ENCODE measurements at regions not wholly inside any gene's neighbourhood (a gene's known extent, or its start where the extent isn't known, plus 50 kb on each side); places are given as distances from the start of the nearest gene placed in this dataset.
"Not testable (repeated sequence)": the region's sequence is repeated elsewhere in the genome, so short reads cannot be mapped to it uniquely, and the experiment has no call there.

DNA sequence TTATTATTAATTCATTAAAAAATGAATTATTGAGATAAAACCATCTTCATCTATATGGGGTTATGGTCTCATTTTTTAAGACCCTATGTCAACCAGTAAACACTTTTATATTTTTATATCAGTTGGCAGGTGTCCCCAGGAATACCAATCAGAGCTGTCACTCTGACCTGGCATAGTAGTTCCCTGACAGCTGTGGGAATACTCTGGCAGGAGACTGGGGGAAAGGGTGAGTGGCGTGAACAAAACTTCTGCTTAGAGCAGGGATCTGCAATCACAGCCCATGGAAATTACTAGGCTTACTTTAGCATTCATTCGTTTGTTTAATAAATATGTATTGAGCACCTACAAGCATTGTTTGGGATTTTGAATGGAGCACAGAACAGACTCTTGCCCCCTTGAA lies 254.1 kb upstream of the KLF3 start:
- H3K27ac ChIP-seq (ENCODE audit: low read depth in 2 of 2, low read length in 1 of 2) = no peak overlapping the region
- no peaks in the 10 kb centered on the region for H3K27me3 ChIP-seq (ENCODE audit: control insufficient read depth in 1 of 2, insufficient read depth in 2 of 2, low read length in 2 of 2)
- H3K36me3 ChIP-seq (ENCODE audit: control insufficient read depth in 2 of 2, insufficient read depth in 2 of 2, low read length in 1 of 2) = no peaks in the 10 kb centered on the region
- WGBS, 2 donors = 87 to 94% methylated on average over 2 of the region's 2 CpGs
- no peak overlapping the region for H3K4me3 ChIP-seq (ENCODE audit: low read depth in 1 of 2, low read length in 2 of 2)
- H3K9me3 ChIP-seq (ENCODE audit: control insufficient read depth in 2 of 2, insufficient read depth in 1 of 2, low read depth in 1 of 2, low read length in 1 of 2) = no peaks in the 10 kb centered on the region
- H3K4me1 ChIP-seq (ENCODE audit: control insufficient read depth in 2 of 2, insufficient read depth in 2 of 2, low read length in 1 of 2) = no peaks in the 10 kb centered on the region

DNA sequence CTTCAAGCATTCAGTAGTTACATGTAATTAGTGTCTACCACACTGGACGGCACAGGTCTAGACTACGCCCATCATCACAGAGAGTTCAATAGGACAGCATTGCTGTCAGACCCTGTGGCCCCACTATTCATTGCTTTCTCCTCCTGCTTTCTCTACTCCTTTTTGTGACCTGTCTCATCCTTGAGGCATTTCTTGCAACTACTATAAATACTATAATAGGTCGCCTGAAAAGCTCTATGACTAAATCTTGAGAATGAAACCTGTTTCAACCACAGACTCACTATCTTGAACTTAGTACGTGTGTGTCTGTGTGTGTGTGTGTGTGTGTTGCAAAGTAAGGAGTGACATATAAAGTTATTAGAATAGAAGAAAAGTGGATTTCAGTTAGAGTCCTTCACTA lies 252.9 kb upstream of the KLF3 start:
- H3K9me3 ChIP-seq (ENCODE audit: control insufficient read depth in 2 of 2, insufficient read depth in 1 of 2, low read depth in 1 of 2, low read length in 1 of 2) = no peaks in the 10 kb centered on the region
- no peaks in the 10 kb centered on the region for H3K4me1 ChIP-seq (ENCODE audit: control insufficient read depth in 2 of 2, insufficient read depth in 2 of 2, low read length in 1 of 2)
- no peak overlapping the region for H3K4me3 ChIP-seq (ENCODE audit: low read depth in 1 of 2, low read length in 2 of 2)
- no peaks in the 10 kb centered on the region for H3K27me3 ChIP-seq (ENCODE audit: control insufficient read depth in 1 of 2, insufficient read depth in 2 of 2, low read length in 2 of 2)
- 69 to 70% methylated on average over 4 of the region's 4 CpGs for WGBS, 2 donors
- H3K27ac ChIP-seq (ENCODE audit: low read depth in 2 of 2, low read length in 1 of 2) = no peak overlapping the region
- H3K36me3 ChIP-seq (ENCODE audit: control insufficient read depth in 2 of 2, insufficient read depth in 2 of 2, low read length in 1 of 2) = peaks cover 0 to 2% of the 10 kb centered on the region in 2 donors

DNA sequence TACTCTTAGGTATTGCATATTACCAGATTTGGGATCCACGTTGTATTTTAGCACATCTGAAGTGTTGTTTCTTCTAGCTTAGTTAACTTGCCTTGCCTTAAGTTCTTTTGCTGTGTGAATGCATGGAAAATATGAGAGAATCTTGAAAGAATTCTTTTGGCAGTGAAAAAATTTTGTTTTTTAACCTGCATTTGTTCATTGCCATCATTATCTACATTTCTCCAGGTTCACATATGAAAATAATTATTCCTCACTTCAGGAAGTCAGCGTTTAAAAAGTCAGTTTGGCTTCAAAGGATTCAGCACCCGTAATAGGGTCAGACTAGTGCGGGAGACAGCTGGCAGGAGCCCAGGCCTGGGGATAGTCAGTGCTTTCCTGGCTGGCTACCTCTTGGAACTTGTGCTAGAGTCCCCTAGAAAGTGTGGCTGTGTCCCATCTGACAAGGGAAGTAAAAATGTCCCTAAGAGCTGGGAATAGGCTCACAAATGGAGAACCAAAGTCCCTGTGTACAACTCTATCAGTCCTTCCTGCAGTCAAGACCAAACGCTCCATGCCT lies 251.9 kb upstream of the KLF3 start:
- no peaks in the 10 kb centered on the region for H3K27me3 ChIP-seq (ENCODE audit: control insufficient read depth in 1 of 2, insufficient read depth in 2 of 2, low read length in 2 of 2)
- no peaks in the 10 kb centered on the region for H3K9me3 ChIP-seq (ENCODE audit: control insufficient read depth in 2 of 2, insufficient read depth in 1 of 2, low read depth in 1 of 2, low read length in 1 of 2)
- no peak overlapping the region for H3K4me3 ChIP-seq (ENCODE audit: low read depth in 1 of 2, low read length in 2 of 2)
- 59 to 60% methylated on average over 5 of the region's 5 CpGs for WGBS, 2 donors
- peaks cover 0 to 2% of the 10 kb centered on the region in 2 donors for H3K36me3 ChIP-seq (ENCODE audit: control insufficient read depth in 2 of 2, insufficient read depth in 2 of 2, low read length in 1 of 2)
- H3K27ac ChIP-seq (ENCODE audit: low read depth in 2 of 2, low read length in 1 of 2) = no peak overlapping the region
- no peaks in the 10 kb centered on the region for H3K4me1 ChIP-seq (ENCODE audit: control insufficient read depth in 2 of 2, insufficient read depth in 2 of 2, low read length in 1 of 2)

DNA sequence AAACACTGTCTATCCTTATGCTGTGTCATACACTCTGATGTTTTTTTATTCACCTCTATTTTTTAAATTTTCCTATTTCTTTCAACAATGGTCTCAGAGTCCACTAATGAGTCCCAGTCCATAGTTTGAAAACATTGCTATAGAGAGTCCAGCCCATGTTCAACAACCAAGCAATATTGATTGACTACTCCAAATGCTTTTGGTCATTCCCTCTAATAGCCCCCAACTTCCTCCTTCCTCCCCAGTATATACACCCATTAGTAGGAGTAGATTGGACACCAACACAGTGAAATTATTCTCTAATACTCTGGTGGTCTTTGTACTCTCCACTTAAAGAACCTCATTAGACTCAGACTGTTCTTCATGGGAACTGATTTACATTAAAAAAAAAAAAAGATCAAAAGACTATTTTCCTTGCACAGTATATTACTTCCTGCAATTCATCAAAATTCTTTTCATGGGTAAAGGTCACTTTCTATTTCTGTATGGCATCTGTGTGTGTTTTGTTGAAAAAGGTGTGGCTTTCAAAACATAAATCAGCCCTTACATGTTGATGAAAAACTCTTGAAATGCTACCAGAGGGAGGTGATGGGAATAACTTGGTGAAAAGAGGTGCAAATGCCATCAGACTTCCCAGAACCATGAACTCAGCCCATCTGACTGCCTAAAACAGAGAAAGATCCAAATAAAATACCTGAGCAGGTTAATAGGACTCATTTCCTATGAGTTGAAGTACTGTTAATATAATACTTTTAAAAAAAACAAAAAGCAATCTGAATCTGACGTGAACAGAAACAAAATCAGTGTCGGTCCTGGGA lies 250.3 kb upstream of the KLF3 start:
- no peak overlapping the region for H3K4me3 ChIP-seq (ENCODE audit: low read depth in 1 of 2, low read length in 2 of 2)

DNA sequence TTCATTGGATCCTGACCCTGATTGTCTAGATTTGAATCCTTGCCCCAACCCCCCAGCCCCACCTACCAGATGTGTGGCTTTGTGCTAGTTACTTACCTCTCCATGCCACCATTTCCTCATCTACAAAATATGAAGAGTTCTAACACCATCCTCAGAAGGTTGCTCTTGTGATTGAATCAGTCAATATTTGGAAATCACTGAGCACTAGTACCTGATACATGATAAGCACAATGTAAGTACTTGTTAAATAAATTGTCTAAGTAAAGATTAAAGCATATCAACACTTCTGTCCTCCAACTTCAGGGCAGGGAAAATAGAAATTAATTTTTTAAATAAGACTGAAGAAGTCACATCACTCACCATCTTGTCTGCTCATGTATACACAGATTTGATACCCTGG lies 249.6 kb upstream of the KLF3 start:
- Histone ChIP-seq H3K4me1 (ENCODE audit: control insufficient read depth in 2 of 2, insufficient read depth in 2 of 2, low read length in 1 of 2) (no peaks in the 10 kb centered on the region), H3K4me3 (ENCODE audit: low read depth in 1 of 2, low read length in 2 of 2) (no peak overlapping the region), H3K27me3 (ENCODE audit: control insufficient read depth in 1 of 2, insufficient read depth in 2 of 2, low read length in 2 of 2) (no peaks in the 10 kb centered on the region), H3K9me3 (ENCODE audit: control insufficient read depth in 2 of 2, insufficient read depth in 1 of 2, low read depth in 1 of 2, low read length in 1 of 2) (no peaks in the 10 kb centered on the region), H3K36me3 (ENCODE audit: control insufficient read depth in 2 of 2, insufficient read depth in 2 of 2, low read length in 1 of 2) (peaks cover 0 to 2% of the 10 kb centered on the region in 2 donors), H3K27ac (ENCODE audit: low read depth in 2 of 2, low read length in 1 of 2) (no peak overlapping the region)

More for the DNA sequence above, 250.3 kb upstream of the KLF3 start:
- Histone ChIP-seq H3K4me1 (ENCODE audit: control insufficient read depth in 2 of 2, insufficient read depth in 2 of 2, low read length in 1 of 2) (no peaks in the 10 kb centered on the region), H3K27ac (ENCODE audit: low read depth in 2 of 2, low read length in 1 of 2) (no peak overlapping the region), H3K36me3 (ENCODE audit: control insufficient read depth in 2 of 2, insufficient read depth in 2 of 2, low read length in 1 of 2) (peaks cover 0 to 2% of the 10 kb centered on the region in 2 donors), H3K27me3 (ENCODE audit: control insufficient read depth in 1 of 2, insufficient read depth in 2 of 2, low read length in 2 of 2) (no peaks in the 10 kb centered on the region), H3K9me3 (ENCODE audit: control insufficient read depth in 2 of 2, insufficient read depth in 1 of 2, low read depth in 1 of 2, low read length in 1 of 2) (no peaks in the 10 kb centered on the region)
- WGBS, 2 donors = 73 to 84% methylated on average over 2 of the region's 2 CpGs

DNA sequence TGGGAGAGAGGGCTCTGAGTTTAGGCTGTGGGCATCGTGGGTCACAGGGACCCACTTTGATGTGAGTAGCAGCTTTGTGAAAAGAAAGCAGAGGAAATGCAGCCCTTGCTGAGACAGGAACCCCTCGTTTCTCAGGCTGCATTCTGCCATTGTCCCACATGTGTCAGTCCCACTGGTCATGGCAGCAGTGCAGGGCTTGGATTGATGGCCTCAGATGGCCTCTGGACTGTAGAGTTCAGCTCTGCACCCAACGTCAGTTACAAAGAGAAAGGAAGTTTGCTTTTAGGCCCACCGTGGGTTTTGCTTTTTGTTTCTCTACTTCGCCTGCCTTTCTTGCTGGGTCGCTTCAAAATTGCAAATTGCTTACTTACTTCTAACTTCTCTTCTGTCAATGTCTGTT lies 248.3 kb upstream of the KLF3 start:
- WGBS, 2 donors = 76 to 80% methylated on average over 6 of the region's 6 CpGs
- no peaks in the 10 kb centered on the region for H3K27me3 ChIP-seq (ENCODE audit: control insufficient read depth in 1 of 2, insufficient read depth in 2 of 2, low read length in 2 of 2)
- no peak overlapping the region for H3K27ac ChIP-seq (ENCODE audit: low read depth in 2 of 2, low read length in 1 of 2)
- H3K36me3 ChIP-seq (ENCODE audit: control insufficient read depth in 2 of 2, insufficient read depth in 2 of 2, low read length in 1 of 2) = peaks cover 0 to 2% of the 10 kb centered on the region in 2 donors
- no peak overlapping the region for H3K4me3 ChIP-seq (ENCODE audit: low read depth in 1 of 2, low read length in 2 of 2)
- H3K4me1 ChIP-seq (ENCODE audit: control insufficient read depth in 2 of 2, insufficient read depth in 2 of 2, low read length in 1 of 2) = no peaks in the 10 kb centered on the region
- no peaks in the 10 kb centered on the region for H3K9me3 ChIP-seq (ENCODE audit: control insufficient read depth in 2 of 2, insufficient read depth in 1 of 2, low read depth in 1 of 2, low read length in 1 of 2)

DNA sequence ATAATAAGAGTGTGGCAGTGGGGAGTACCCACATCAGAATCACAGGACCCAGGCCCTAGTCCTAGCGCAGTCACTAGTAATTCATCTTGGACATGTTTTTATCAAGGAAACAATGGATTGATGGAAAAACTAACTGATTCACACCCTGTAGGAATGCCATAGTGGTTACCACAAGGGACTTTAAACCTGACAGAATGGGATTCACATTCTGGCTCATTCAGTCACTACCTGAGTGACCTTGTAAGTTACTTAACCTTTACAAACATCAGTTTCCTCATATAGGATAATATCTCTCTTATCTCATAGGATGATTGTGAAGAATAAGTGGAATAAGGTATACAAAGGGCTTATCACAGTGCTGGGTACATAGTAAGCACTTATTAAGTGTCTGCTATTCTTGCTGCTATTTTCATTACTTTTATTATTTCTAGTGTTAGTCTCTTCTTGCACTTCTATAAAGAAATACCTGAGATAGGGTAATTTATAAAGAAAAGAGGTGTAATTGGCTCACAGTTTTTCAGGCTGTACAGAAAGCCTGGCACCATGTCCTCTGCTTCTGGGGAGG lies 247.5 kb upstream of the KLF3 start:
- H3K27me3 ChIP-seq (ENCODE audit: control insufficient read depth in 1 of 2, insufficient read depth in 2 of 2, low read length in 2 of 2) = no peaks in the 10 kb centered on the region
- no peak overlapping the region for H3K4me3 ChIP-seq (ENCODE audit: low read depth in 1 of 2, low read length in 2 of 2)
- WGBS, 2 donors = 100% methylated on average over 1 of the region's 1 CpG
- H3K27ac ChIP-seq (ENCODE audit: low read depth in 2 of 2, low read length in 1 of 2) = no peak overlapping the region
- H3K4me1 ChIP-seq (ENCODE audit: control insufficient read depth in 2 of 2, insufficient read depth in 2 of 2, low read length in 1 of 2) = no peaks in the 10 kb centered on the region
- no peaks in the 10 kb centered on the region for H3K9me3 ChIP-seq (ENCODE audit: control insufficient read depth in 2 of 2, insufficient read depth in 1 of 2, low read depth in 1 of 2, low read length in 1 of 2)
- H3K36me3 ChIP-seq (ENCODE audit: control insufficient read depth in 2 of 2, insufficient read depth in 2 of 2, low read length in 1 of 2) = peaks cover 0 to 2% of the 10 kb centered on the region in 2 donors

DNA sequence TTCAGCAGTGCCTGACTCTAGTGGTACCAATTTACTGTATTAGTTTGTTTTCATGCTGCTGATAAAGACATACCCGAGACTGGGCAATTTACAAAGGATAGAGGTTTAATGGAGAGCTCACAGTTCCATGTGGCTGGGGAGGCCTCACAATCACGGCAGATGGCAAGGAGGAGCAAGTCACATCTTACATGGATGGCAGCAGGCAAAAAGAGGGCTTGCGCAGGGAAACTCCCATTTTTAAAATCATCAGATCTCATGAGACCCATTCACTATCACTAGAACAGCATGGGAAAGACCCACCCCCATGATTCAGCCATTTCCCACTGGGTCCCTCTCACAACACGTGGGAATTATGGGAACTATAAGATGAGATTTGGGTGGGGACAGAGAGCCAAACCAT lies 243.7 kb upstream of the KLF3 start:
- WGBS, 2 donors = 72 to 73% methylated on average over 4 of the region's 4 CpGs
- H3K4me3 ChIP-seq (ENCODE audit: low read depth in 1 of 2, low read length in 2 of 2); H3K36me3 ChIP-seq (ENCODE audit: control insufficient read depth in 2 of 2, insufficient read depth in 2 of 2, low read length in 1 of 2); H3K27ac ChIP-seq (ENCODE audit: low read depth in 2 of 2, low read length in 1 of 2); H3K4me1 ChIP-seq (ENCODE audit: control insufficient read depth in 2 of 2, insufficient read depth in 2 of 2, low read length in 1 of 2); H3K9me3 ChIP-seq (ENCODE audit: control insufficient read depth in 2 of 2, insufficient read depth in 1 of 2, low read depth in 1 of 2, low read length in 1 of 2); H3K27me3 ChIP-seq (ENCODE audit: control insufficient read depth in 1 of 2, insufficient read depth in 2 of 2, low read length in 2 of 2): not testable (repeated sequence)

DNA sequence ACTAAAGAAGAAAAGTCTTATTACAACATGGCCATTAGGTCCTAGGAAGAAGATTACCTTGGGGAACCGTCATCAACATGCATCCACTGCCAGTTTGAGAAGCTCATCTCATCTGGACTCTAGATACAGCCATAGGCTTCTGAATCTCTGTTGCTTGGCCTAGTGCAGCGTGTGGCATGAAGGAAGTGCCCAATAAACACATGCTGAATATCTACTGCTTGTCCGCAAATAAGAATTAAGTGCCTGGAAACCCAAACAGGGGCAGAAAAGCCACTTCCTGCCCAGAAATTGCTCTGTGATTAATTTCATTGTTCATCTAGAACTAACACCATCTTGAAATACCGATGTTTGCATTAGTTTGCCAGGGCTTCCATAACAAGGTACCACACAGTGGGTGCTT lies 241.1 kb upstream of the KLF3 start:
- Histone ChIP-seq H3K9me3 (ENCODE audit: control insufficient read depth in 2 of 2, insufficient read depth in 1 of 2, low read depth in 1 of 2, low read length in 1 of 2) (no peaks in the 10 kb centered on the region), H3K27ac (ENCODE audit: low read depth in 2 of 2, low read length in 1 of 2) (no peak overlapping the region), H3K4me3 (ENCODE audit: low read depth in 1 of 2, low read length in 2 of 2) (no peak overlapping the region), H3K4me1 (ENCODE audit: control insufficient read depth in 2 of 2, insufficient read depth in 2 of 2, low read length in 1 of 2) (no peaks in the 10 kb centered on the region), H3K36me3 (ENCODE audit: control insufficient read depth in 2 of 2, insufficient read depth in 2 of 2, low read length in 1 of 2) (no peaks in the 10 kb centered on the region), H3K27me3 (ENCODE audit: control insufficient read depth in 1 of 2, insufficient read depth in 2 of 2, low read length in 2 of 2) (no peaks in the 10 kb centered on the region)
- 85 to 87% methylated on average over 4 of the region's 4 CpGs for WGBS, 2 donors

All from esophagus (tissue), 2 donors.